Cardiac muscle cell (in vitro differentiated cells and primary cell): ENCODE measurements at regions not wholly inside any gene's neighbourhood (a gene's known extent, or its start where the extent isn't known, plus 50 kb on each side); places are given as distances from the start of the nearest gene placed in this dataset.
A peak's percentile ranks its signal among the peaks of the same experiment; 100 is the strongest.

Source experiments
- DNase-seq, 2 donors: peaks; one replicate each; pipeline versions ENCODE4 v3.0.0 to v3.0.0-alpha.2; 2010 to 2017; ENCODE audit warnings: low read depth in 1 of 2, low spot score in 1 of 2
- H3K27ac ChIP-seq: fragments of 200-600 bp; sonication (generic); 2 replicates; pipeline ENCODE4 v1.5.1; 2016
- H3K27me3 ChIP-seq: fragments of 200-600 bp; sonication (generic); 2 replicates; pipeline ENCODE4 v1.6.0; 2016; ENCODE audit warnings: control low read depth
- H3K36me3 ChIP-seq: fragments of 200-600 bp; sonication (generic); 2 replicates; pipeline ENCODE4 v1.5.1; 2016; ENCODE audit warnings: control low read depth
- H3K4me1 ChIP-seq: fragments of 200-600 bp; sonication (generic); 2 replicates; pipeline ENCODE4 v1.8.1; 2017; ENCODE audit warnings: low read depth, mild to moderate bottlenecking, mixed run types
- H3K4me3 ChIP-seq: fragments of 200-600 bp; sonication (generic); 2 replicates; pipeline ENCODE4 v1.5.1; 2016; ENCODE audit warnings: mild to moderate bottlenecking
- H3K9me3 ChIP-seq: fragments of 200-600 bp; sonication (generic); 2 replicates; pipeline ENCODE4 v1.5.1; 2017; ENCODE audit warnings: low read depth, mild to moderate bottlenecking, control low read depth
- CTCF ChIP-seq: IDR thresholded peaks from 2 replicates; pipeline ENCODE4 v1.5.1; 2012; ENCODE audit warnings: low read depth, mild to moderate bottlenecking, low read length

- Histone ChIP-seq H3K4me1 (peaks cover 30% of the 10 kb centered on the region), H3K9me3 (no peaks in the 10 kb centered on the region), H3K27me3 (no peaks in the 10 kb centered on the region), H3K36me3 (no peaks in the 10 kb centered on the region), H3K27ac (peak overlapping the region; percentile 73), H3K4me3 (no peak overlapping the region)
- no peak for TF ChIP-seq CTCF
- peak; percentile 61 to 89 for DNase-seq
Observed at GRCh38 chr5:124519396-124519795, 227.0 kb downstream of the ZNF608 start.

GRCh38 chr5:124516567-124516966 lies 229.9 kb downstream of the ZNF608 start:
- Histone ChIP-seq H3K9me3 (no peaks in the 10 kb centered on the region), H3K27ac (no peak overlapping the region), H3K4me1 (peaks cover 28% of the 10 kb centered on the region), H3K36me3 (no peaks in the 10 kb centered on the region), H3K4me3 (no peak overlapping the region), H3K27me3 (no peaks in the 10 kb centered on the region)
- DNase-seq, result no peak
- no peak for TF ChIP-seq CTCF

DNA sequence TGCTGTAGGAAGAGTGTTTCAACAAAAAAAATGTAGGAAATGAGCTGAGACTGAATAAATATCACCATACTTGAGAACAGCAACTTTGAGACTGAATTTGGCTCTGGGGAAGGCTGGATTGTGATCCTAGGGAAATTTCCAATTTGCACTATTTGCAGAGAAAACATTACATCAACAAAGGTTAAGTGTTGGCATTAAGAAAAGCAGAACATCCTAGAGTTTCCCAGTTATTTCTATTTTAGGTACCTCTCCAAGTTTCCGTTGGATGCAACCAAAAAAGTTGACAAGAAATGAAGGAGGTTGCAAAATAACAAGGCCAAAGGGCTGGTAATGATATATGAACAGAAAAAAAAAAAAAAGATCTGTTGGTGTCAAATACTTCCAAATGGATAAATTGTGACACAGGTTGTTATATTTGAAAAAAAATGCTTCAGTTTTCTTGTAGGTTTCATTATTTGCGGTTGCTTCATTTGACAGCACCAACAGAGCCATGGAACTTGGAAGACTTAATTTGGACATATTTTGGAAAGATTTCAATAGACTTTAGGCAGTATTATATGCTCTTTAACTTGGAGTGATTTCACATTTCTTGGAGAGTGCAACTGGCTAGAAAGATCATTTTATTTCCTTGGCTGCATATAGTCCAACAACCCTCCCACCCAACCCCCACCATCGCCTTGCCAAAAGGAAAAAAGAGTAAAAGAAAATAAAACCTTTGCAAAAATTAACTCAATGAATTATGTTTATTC lies 230.8 kb downstream of the ZNF608 start:
- Histone ChIP-seq H3K4me3 (no peak overlapping the region), H3K27me3 (no peaks in the 10 kb centered on the region), H3K36me3 (no peaks in the 10 kb centered on the region), H3K4me1 (peaks cover 28% of the 10 kb centered on the region), H3K27ac (no peak overlapping the region), H3K9me3 (no peaks in the 10 kb centered on the region)
- no peak for TF ChIP-seq CTCF
- DNase-seq, result peak in 1 of 2 donors; percentile 31

DNA sequence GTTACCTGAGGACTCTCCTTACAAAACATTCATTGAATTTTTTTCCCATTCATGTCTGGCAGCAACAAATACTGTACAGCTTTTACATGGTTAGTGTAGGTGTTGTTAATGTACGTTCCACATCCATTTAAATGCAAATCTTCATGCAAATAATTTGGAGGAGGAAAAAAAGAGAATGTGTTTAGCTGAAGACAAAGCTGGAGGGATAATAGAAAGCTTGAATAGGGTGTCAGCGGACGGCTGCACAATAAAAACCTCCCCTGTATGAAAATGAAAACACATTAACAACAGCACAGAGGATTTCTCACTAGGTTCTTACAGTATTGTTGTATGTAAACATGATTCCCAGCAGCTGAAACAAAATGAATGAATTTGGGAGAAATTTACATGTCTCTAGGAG lies 231.5 kb downstream of the ZNF608 start:
- DNase-seq, result no peak
- Histone ChIP-seq H3K4me3 (no peak overlapping the region), H3K27me3 (no peaks in the 10 kb centered on the region), H3K4me1 (peaks cover 25% of the 10 kb centered on the region), H3K9me3 (no peaks in the 10 kb centered on the region), H3K36me3 (no peaks in the 10 kb centered on the region), H3K27ac (no peak overlapping the region)
- no peak for TF ChIP-seq CTCF

DNA sequence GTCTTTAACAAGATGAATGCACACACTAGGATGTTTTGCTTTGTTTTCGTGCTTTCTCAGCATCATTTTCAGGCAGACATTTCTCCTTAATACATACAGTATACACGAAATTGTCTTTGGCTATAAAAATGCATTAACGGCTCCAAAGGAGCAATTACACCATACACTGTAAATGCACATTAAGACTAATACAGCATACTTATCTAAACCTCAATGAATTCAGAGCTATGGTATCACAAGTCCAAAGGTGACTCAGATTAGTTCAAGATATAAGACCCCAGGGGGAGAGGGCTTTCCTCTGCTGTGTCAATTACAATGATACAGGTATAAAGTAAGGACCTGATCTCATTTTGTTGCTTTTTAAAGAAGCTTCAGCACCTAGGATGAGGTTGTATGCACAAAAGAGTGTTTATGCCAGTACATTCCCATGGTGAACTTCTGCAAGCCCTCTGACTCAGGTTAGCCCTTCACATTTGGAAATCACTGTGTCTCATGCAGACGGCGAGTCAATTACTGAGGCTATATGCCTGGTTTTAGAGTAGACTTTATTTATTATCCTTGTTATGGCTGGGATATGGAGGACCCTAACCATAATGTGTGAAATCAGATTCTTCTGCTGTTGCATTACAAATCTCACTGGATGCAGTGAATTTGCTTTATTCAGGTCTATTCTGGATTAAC lies 233.3 kb downstream of the ZNF608 start:
- Histone ChIP-seq H3K4me3 (no peak overlapping the region), H3K4me1 (peaks cover 12% of the 10 kb centered on the region), H3K27me3 (no peaks in the 10 kb centered on the region), H3K36me3 (no peaks in the 10 kb centered on the region), H3K27ac (no peak overlapping the region), H3K9me3 (no peaks in the 10 kb centered on the region)
- TF ChIP-seq CTCF, result no peak
- peak in 1 of 2 donors; percentile 5 for DNase-seq
